NT2/D1 (cell line): ENCODE measurements at regions not wholly inside any gene's neighbourhood (a gene's known extent, or its start where the extent isn't known, plus 50 kb on each side); places are given as distances from the start of the nearest gene placed in this dataset.

Source experiments
- DNase-seq: peaks from one replicate; pipeline ENCODE4 v3.0.0-alpha.2; 2011; ENCODE audit warnings: low read depth, low spot score
- H3K27me3 ChIP-seq: 2 replicates; pipeline ENCODE4 v1.6.0; 2011; ENCODE audit warnings: mild to moderate bottlenecking; ENCODE audit not compliant: insufficient read length, insufficient read depth
- H3K36me3 ChIP-seq: 2 replicates; pipeline ENCODE4 v1.6.1; 2011; ENCODE audit warnings: mild to moderate bottlenecking, low read length, mixed read lengths; ENCODE audit not compliant: insufficient read depth, insufficient read length
- H3K4me1 ChIP-seq: 2 replicates; pipeline ENCODE4 v1.5.1; 2011; ENCODE audit not compliant: insufficient read depth, insufficient read length
- H3K4me3 ChIP-seq: 2 replicates; pipeline ENCODE4 v1.5.1; 2011; ENCODE audit warnings: low read depth; ENCODE audit not compliant: insufficient read length
- H3K9ac ChIP-seq: 2 replicates; pipeline ENCODE4 v1.6.0; 2011; ENCODE audit warnings: low read depth; ENCODE audit not compliant: insufficient read length
- H3K9me3 ChIP-seq: 2 replicates; pipeline ENCODE4 v1.5.1; 2011; ENCODE audit warnings: mild to moderate bottlenecking, low read length; ENCODE audit not compliant: insufficient read depth
- SUZ12 ChIP-seq: IDR thresholded peaks from 2 replicates; pipeline ENCODE4 v1.6.1; 2011; ENCODE audit not compliant: insufficient read length, insufficient read depth; ENCODE audit errors: extremely low read depth
- YY1 ChIP-seq: IDR thresholded peaks from 2 replicates; pipeline ENCODE4 v1.6.1; 2011; ENCODE audit not compliant: insufficient read length, insufficient read depth
- ZNF274 ChIP-seq: IDR thresholded peaks from 2 replicates; pipeline ENCODE4 v1.6.1; 2011; ENCODE audit warnings: mild to moderate bottlenecking, low read depth, low read length

GRCh38 chr1:67991546-67991945 lies 58.9 kb downstream of the DIRAS3 start:
- TF ChIP-seq SUZ12 (no peak), YY1 (no peak), ZNF274 (no peak)
- DNase-seq: no peak
- no peaks in the 10 kb centered on the region for H3K36me3 ChIP-seq
- no peak overlapping the region for H3K4me3 ChIP-seq
- H3K27me3 ChIP-seq: no peaks in the 10 kb centered on the region
- H3K4me1 ChIP-seq: no peaks in the 10 kb centered on the region
- H3K9me3 ChIP-seq: peaks cover 17% of the 10 kb centered on the region
- H3K9ac ChIP-seq: no peak overlapping the region

GRCh38 chr1:67988066-67988465 lies 62.4 kb downstream of the DIRAS3 start:
- Histone ChIP-seq H3K36me3 (no peaks in the 10 kb centered on the region), H3K27me3 (no peaks in the 10 kb centered on the region), H3K9ac (no peak overlapping the region), H3K4me1 (no peaks in the 10 kb centered on the region), H3K4me3 (no peak overlapping the region), H3K9me3 (peaks cover 3% of the 10 kb centered on the region; the same call in 1 of the 2 replicates)
- TF ChIP-seq SUZ12 (no peak), YY1 (no peak), ZNF274 (no peak)
- no peak for DNase-seq

DNA sequence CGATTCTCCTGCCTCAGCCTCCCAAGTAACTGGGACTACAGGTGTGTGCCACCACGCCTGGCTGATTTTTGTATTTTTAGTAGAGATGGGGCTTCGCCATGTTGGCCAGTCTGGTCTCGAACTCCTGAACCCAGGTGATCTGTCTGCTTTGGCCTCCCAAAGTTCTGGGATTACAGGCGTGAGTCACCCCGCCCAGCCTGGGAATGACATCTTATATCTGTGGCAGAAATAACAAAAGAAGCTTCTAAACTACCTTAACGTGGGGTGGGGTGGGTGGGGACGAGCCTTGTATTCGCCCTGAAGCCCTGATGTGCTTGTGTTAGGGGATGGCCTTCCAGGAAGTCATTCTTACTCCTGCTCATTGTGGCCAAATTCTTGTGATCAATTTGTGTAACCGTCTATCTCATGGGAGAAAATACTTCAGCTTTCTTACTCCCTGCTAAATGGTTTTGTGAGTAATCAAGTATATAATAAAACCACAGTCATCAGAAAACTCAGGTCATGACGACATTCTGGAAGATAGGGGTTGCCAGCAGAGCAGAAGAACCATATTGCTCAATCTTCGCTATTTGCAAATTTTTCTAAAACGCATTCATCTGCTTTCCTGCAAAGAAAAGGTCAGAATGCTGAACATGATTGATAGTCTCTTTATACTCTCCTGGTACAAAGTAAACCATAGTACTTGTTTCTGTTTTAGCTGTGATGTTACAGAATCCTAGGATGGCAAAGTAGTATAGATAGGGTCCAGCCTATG lies 63.2 kb downstream of the DIRAS3 start:
- Histone ChIP-seq H3K9ac (no peak overlapping the region), H3K27me3 (no peaks in the 10 kb centered on the region), H3K9me3 (no peaks in the 10 kb centered on the region), H3K36me3 (no peaks in the 10 kb centered on the region), H3K4me3 (no peak overlapping the region), H3K4me1 (no peaks in the 10 kb centered on the region)
- no peak for TF ChIP-seq YY1
- TF ChIP-seq ZNF274: no peak
- no peak for TF ChIP-seq SUZ12
- DNase-seq: no peak

DNA sequence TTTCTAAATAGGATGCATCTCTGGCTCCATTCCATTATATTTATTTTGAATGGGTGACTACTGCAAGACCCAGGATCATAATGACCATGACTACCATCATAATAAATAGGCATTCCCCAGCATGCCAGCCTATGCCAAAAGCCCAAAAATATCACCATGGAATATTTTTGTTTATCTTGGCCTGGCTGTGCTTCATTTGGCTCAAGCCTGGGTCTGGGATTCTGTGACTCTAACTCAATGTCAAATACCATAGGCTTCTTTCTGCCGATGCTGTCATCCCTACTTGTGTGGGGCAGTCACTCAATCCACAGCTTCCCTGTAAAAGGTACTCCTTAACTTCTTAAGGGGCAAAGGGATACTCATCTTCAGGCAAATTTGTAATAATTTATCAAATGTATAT lies 66.6 kb downstream of the DIRAS3 start:
- Histone ChIP-seq H3K36me3 (no peaks in the 10 kb centered on the region), H3K9me3 (no peaks in the 10 kb centered on the region), H3K4me3 (no peak overlapping the region), H3K9ac (no peak overlapping the region), H3K27me3 (no peaks in the 10 kb centered on the region), H3K4me1 (no peaks in the 10 kb centered on the region)
- DNase-seq: no peak
- TF ChIP-seq YY1 (no peak), SUZ12 (no peak), ZNF274 (no peak)

DNA sequence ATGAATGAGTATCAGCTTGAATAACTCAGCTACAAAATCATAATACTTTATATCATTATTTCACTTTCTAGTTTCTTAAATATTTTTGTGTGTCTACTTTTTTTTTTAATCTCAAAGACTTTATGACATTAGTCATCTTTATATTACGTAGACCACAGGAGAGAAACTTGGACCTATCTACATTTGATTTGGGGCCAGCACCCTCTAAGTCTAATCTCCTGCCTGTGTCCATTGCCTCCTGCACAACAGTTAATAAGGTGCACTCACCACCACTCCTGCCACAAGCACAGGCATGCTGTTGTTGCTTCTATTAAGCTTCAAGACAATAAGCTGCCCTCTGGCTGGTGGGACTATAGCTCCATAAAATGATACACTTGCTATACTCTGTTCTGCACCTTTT lies 70.4 kb downstream of the DIRAS3 start:
- Histone ChIP-seq H3K9me3 (no peaks in the 10 kb centered on the region), H3K9ac (no peak overlapping the region), H3K4me1 (no peaks in the 10 kb centered on the region), H3K36me3 (no peaks in the 10 kb centered on the region), H3K27me3 (no peaks in the 10 kb centered on the region), H3K4me3 (no peak overlapping the region)
- TF ChIP-seq YY1 (no peak), ZNF274 (no peak), SUZ12 (no peak)
- no peak for DNase-seq

GRCh38 chr1:67979532-67979931 lies 70.9 kb downstream of the DIRAS3 start:
- Histone ChIP-seq H3K9me3 (no peaks in the 10 kb centered on the region), H3K9ac (no peak overlapping the region), H3K36me3 (no peaks in the 10 kb centered on the region), H3K4me1 (no peaks in the 10 kb centered on the region), H3K4me3 (no peak overlapping the region), H3K27me3 (no peaks in the 10 kb centered on the region)
- no peak for TF ChIP-seq ZNF274
- no peak for TF ChIP-seq YY1
- no peak for TF ChIP-seq SUZ12
- DNase-seq: no peak

DNA sequence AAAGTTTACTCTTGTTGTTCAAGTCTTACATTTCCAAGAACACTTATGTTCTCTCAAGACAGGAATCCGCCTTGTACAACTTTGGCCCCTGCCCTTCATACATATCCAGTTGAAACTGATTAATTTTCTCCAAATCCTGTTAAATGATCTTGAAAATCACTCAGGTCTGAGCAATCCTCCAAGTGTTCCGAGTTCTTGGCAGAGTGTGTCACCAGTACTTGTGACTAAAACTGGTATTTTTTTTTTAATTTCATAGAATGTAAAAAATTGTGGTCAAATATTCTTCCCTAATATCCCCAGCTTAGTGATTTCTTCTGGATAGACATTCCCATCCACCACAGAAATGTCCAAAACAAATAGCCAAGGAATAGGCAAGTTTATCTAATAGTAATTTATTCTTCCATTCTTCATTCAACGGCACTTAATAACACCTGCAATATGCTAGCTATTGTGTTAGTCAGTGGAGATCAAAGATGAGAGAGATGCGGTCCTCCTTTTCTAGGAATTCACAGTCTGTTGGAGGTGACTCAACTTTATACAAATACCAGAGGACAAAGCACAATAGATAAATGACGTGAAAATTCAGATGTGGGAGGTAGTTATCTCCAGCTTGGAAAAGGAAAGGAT lies 71.4 kb downstream of the DIRAS3 start:
- TF ChIP-seq ZNF274 (no peak), YY1 (no peak), SUZ12 (no peak)
- no peak for DNase-seq

More for the DNA sequence above, 71.4 kb downstream of the DIRAS3 start:
- H3K4me3 ChIP-seq: no peak overlapping the region
- H3K36me3 ChIP-seq: no peaks in the 10 kb centered on the region
- H3K9ac ChIP-seq: no peak overlapping the region
- no peaks in the 10 kb centered on the region for H3K27me3 ChIP-seq
- H3K9me3 ChIP-seq: no peaks in the 10 kb centered on the region
- no peaks in the 10 kb centered on the region for H3K4me1 ChIP-seq
